ENCODE measurements at regions not wholly inside any gene's neighbourhood (a gene's known extent, or its start where the extent isn't known, plus 50 kb on each side); places are given as distances from the start of the nearest gene placed in this dataset.

DNA sequence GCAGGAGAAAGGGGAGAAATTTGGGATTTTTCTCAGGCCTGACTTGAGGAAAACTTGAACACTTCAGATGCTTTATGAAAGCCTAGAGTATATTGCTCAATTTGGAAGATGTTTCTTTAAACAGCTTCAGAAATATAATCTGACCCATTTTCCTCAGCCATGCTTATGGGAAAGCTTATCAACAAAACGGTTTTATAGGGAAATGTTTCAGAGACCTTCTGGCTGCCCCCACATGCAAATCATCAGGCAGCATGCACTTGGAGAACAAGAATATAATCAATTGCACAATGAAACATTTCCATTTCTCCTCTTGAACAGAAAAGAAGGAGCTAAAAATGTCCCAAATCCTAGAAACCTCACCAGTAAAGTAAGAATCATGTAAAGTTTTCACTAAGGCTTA is 411.2 kb upstream of the ETAA1 start:
- TF ChIP-seq GATA2 (IDR thresholded peaks at IDR 0.05; ENCODE audit: low read depth, low read length) (no peak), GATA3 (IDR thresholded peaks at IDR 0.05; ENCODE audit: low read depth, low read length) (no peak)

All from SH-SY5Y (cell line).